ENCODE measurements at regions not wholly inside any gene's neighbourhood (a gene's known extent, or its start where the extent isn't known, plus 50 kb on each side); places are given as distances from the start of the nearest gene placed in this dataset.

DNA sequence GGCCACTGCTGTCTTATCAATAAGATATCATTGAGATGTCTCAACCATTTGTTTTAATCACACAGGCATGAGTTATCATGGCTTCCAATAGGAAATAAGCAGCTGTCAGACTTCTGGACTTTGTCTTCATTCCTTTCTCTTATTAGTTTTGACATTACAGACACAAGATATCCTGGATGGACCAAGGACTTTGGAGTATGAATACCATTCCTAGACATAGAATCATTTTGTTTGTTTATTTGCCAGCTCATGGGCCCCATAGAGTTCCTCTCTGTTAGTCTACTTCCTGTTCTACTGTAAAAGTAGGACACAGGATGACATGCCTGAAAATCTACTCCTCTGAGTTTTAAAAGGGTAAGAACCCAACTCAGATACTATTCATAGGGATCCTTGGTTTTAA is 77.7 kb upstream of the KCNJ16 start:
- DNase-seq: no peak
- Histone ChIP-seq H3K4me3 (no peak overlapping the region), H3K27me3 (no peaks in the 10 kb centered on the region), H3K4me1 (no peaks in the 10 kb centered on the region), H3K27ac (no peak overlapping the region), H3K36me3 (no peaks in the 10 kb centered on the region), H3K9me3 (peaks cover 0 to 4% (median 0%) of the 10 kb centered on the region in 4 donors)
- TF ChIP-seq EP300 (IDR thresholded peaks at IDR 0.05) (no peak), POLR2AphosphoS5 (IDR thresholded peaks at IDR 0.05) (no peak), POLR2A (IDR thresholded peaks at IDR 0.05) (no peak)
- TF ChIP-seq, protein P1, sequence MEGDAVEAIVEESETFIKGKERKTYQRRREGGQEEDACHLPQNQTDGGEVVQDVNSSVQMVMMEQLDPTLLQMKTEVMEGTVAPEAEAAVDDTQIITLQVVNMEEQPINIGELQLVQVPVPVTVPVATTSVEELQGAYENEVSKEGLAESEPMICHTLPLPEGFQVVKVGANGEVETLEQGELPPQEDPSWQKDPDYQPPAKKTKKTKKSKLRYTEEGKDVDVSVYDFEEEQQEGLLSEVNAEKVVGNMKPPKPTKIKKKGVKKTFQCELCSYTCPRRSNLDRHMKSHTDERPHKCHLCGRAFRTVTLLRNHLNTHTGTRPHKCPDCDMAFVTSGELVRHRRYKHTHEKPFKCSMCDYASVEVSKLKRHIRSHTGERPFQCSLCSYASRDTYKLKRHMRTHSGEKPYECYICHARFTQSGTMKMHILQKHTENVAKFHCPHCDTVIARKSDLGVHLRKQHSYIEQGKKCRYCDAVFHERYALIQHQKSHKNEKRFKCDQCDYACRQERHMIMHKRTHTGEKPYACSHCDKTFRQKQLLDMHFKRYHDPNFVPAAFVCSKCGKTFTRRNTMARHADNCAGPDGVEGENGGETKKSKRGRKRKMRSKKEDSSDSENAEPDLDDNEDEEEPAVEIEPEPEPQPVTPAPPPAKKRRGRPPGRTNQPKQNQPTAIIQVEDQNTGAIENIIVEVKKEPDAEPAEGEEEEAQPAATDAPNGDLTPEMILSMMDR (IDR thresholded peaks at IDR 0.05): no peak
- no peak for ATAC-seq (ENCODE audit: low FRiP score in 2 of 2)

DNA sequence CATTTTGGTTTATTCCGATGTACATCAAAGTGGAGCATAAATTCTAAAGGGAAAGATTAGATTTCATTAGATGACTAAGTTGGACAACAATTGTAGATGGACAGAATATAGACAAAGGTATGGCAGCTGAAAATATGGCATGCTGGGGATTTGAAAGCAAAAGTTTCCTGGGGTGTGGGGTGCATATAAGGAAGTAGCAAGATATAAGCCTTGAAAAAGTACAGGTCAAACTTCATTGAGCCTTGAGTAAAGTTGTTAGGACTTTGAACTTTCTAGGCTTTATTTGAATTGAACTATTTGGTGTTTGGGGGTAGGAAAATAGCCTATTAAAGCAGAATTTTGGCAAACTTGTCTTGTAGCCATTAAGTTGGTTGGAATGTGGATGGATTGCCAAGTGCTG is 75.8 kb upstream of the KCNJ16 start:
- ATAC-seq (ENCODE audit: low FRiP score in 2 of 2): no peak
- Histone ChIP-seq H3K27ac (no peak overlapping the region), H3K9me3 (peaks cover 0 to 4% (median 0%) of the 10 kb centered on the region in 4 donors), H3K27me3 (no peaks in the 10 kb centered on the region), H3K36me3 (no peaks in the 10 kb centered on the region), H3K4me3 (no peak overlapping the region), H3K4me1 (no peaks in the 10 kb centered on the region)
- 83 to 96% methylated on average over 1 of the region's 1 CpG for WGBS, 2 donors
- no peak for TF ChIP-seq POLR2AphosphoS5 (IDR thresholded peaks at IDR 0.05)
- TF ChIP-seq EP300 (IDR thresholded peaks at IDR 0.05): no peak
- TF ChIP-seq, protein P1 (IDR thresholded peaks at IDR 0.05): no peak
- no peak for TF ChIP-seq POLR2A (IDR thresholded peaks at IDR 0.05)
- DNase-seq: no peak

DNA sequence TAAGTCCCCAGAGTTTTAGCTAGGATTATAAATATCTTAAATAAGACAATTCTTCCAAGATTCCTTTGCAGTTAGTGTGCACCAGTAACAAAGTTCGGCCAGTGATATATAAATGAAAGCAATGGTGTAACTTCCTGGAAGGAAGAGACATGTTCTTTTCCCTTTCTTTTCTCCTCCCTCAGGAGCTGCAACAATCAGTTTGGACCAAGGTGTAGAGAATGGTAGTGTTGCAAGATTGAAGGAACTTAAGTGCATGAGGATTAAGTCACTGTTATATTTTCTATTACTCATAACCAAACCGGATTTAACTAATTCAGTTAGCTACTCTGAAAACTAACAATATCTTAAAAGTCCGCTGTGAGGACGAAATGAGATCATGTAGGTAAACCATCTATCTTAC is 68.9 kb upstream of the KCNJ16 start:
- Histone ChIP-seq H3K4me1 (no peaks in the 10 kb centered on the region), H3K27me3 (no peaks in the 10 kb centered on the region), H3K36me3 (no peaks in the 10 kb centered on the region), H3K27ac (no peak overlapping the region), H3K9me3 (no peaks in the 10 kb centered on the region), H3K4me3 (no peak overlapping the region)
- TF ChIP-seq POLR2AphosphoS5 (IDR thresholded peaks at IDR 0.05): no peak
- no peak for TF ChIP-seq EP300 (IDR thresholded peaks at IDR 0.05)
- TF ChIP-seq, protein P1 (IDR thresholded peaks at IDR 0.05): no peak
- ATAC-seq (ENCODE audit: low FRiP score in 2 of 2) (no peak), DNase-seq (no peak)
- 84 to 92% methylated on average over 4 of the region's 4 CpGs for WGBS, 2 donors

DNA sequence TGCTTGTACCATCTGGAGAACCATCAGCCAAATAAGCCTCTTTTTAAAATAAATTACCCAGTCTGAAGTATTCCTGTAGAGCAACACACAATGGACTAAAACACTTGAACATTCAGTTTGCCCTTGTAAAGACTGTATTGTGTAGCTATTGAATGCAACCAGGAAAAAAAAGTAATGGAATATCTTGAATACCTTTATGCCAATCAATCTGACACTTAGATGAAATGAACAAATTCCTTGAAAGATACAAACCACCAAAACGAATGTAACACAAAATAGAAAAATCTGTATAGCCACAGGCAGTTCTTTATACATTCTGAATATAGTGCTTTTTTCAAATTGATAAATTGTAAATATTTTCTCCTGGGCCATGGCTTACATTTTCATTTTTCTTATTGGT is 63.3 kb upstream of the KCNJ16 start:
- Histone ChIP-seq H3K27me3 (no peaks in the 10 kb centered on the region), H3K9me3 (no peaks in the 10 kb centered on the region), H3K27ac (no peak overlapping the region), H3K4me1 (no peaks in the 10 kb centered on the region), H3K36me3 (no peaks in the 10 kb centered on the region), H3K4me3 (no peak overlapping the region)
- ATAC-seq (ENCODE audit: low FRiP score in 2 of 2): no peak
- 52 to 69% methylated on average over 1 of the region's 1 CpG for WGBS, 2 donors
- no peak for DNase-seq
- TF ChIP-seq EP300 (IDR thresholded peaks at IDR 0.05) (no peak), POLR2A (IDR thresholded peaks at IDR 0.05) (no peak), POLR2AphosphoS5 (IDR thresholded peaks at IDR 0.05) (no peak)
- TF ChIP-seq, protein P1 (IDR thresholded peaks at IDR 0.05): no peak

DNA sequence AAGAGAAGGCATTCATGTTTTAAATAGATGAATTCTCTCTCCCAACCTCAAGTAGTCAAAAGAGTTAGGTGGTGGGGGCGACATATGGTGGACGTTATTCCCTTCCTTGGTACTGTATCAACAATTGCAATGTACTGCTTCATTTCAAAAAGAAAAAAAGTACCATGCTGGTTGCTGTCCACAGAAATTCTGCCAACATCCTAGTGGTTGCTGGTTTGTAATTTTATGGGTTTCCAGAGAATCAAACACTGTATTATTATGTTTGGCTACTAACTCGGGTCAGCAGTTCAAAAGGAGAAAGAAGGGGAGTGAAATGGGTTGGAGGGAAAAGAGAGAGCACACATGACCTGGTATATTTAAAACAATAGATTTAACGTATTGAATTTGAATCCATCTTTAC is 61.1 kb upstream of the KCNJ16 start:
- no peak for DNase-seq
- Histone ChIP-seq H3K36me3 (no peaks in the 10 kb centered on the region), H3K27ac (no peak overlapping the region), H3K9me3 (no peaks in the 10 kb centered on the region), H3K27me3 (no peaks in the 10 kb centered on the region), H3K4me3 (no peak overlapping the region), H3K4me1 (no peaks in the 10 kb centered on the region)
- no peak for ATAC-seq (ENCODE audit: low FRiP score in 2 of 2)
- 82 to 90% methylated on average over 4 of the region's 4 CpGs for WGBS, 2 donors
- no peak for TF ChIP-seq POLR2AphosphoS5 (IDR thresholded peaks at IDR 0.05)

Measured in upper lobe of left lung (tissue), 6 donors.